ENCODE measurements at regions not wholly inside any gene's neighbourhood (a gene's known extent, or its start where the extent isn't known, plus 50 kb on each side); places are given as distances from the start of the nearest gene placed in this dataset.

GRCh38 chr14:71529848-71530247 is 402.4 kb upstream of the RGS6 start:
- Histone ChIP-seq H3K4me1 (ENCODE audit: control insufficient read depth, insufficient read depth, low read length) (no peaks in the 10 kb centered on the region), H3K36me3 (ENCODE audit: control insufficient read depth, insufficient read depth, low read length) (no peaks in the 10 kb centered on the region), H3K9me3 (ENCODE audit: control insufficient read depth, insufficient read depth, low read length) (no peaks in the 10 kb centered on the region), H3K4me3 (ENCODE audit: low read length) (no peak overlapping the region), H3K27me3 (ENCODE audit: control insufficient read depth, insufficient read depth, low read length) (no peaks in the 10 kb centered on the region), H3K27ac (ENCODE audit: low read length) (peak overlapping the region; percentile 31)
- no peaks in the 10 kb centered on the region for H3K27me3 Mint-ChIP-seq (ENCODE audit: low read depth in 2 of 2)
- peak overlapping the region; percentile 33 to 69 for H3K27ac Mint-ChIP-seq
- H3K9me3 Mint-ChIP-seq, result no peaks in the 10 kb centered on the region
- peak overlapping the region; percentile 40 for H3K4me3 Mint-ChIP-seq
- intact Hi-C loops (cut with micrococcal nuclease), result no loop called here
- TF ChIP-seq, protein P1, sequence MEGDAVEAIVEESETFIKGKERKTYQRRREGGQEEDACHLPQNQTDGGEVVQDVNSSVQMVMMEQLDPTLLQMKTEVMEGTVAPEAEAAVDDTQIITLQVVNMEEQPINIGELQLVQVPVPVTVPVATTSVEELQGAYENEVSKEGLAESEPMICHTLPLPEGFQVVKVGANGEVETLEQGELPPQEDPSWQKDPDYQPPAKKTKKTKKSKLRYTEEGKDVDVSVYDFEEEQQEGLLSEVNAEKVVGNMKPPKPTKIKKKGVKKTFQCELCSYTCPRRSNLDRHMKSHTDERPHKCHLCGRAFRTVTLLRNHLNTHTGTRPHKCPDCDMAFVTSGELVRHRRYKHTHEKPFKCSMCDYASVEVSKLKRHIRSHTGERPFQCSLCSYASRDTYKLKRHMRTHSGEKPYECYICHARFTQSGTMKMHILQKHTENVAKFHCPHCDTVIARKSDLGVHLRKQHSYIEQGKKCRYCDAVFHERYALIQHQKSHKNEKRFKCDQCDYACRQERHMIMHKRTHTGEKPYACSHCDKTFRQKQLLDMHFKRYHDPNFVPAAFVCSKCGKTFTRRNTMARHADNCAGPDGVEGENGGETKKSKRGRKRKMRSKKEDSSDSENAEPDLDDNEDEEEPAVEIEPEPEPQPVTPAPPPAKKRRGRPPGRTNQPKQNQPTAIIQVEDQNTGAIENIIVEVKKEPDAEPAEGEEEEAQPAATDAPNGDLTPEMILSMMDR (IDR thresholded peaks at IDR 0.05), result no peak
- H3K4me1 Mint-ChIP-seq, result no peaks in the 10 kb centered on the region
- no peak for DNase-seq
- no peaks in the 10 kb centered on the region for H3K36me3 Mint-ChIP-seq
- ATAC-seq, result peak; percentile 58 to 82 (median 77)
- 84% methylated on average over 4 of the region's 4 CpGs for WGBS (ENCODE audit: insufficient coverage)

- no peaks in the 10 kb centered on the region for H3K27me3 Mint-ChIP-seq (ENCODE audit: low read depth in 2 of 2)
- Histone ChIP-seq H3K27ac (ENCODE audit: low read length) (no peak overlapping the region), H3K4me3 (ENCODE audit: low read length) (no peak overlapping the region), H3K4me1 (ENCODE audit: control insufficient read depth, insufficient read depth, low read length) (no peaks in the 10 kb centered on the region), H3K36me3 (ENCODE audit: control insufficient read depth, insufficient read depth, low read length) (no peaks in the 10 kb centered on the region), H3K27me3 (ENCODE audit: control insufficient read depth, insufficient read depth, low read length) (no peaks in the 10 kb centered on the region), H3K9me3 (ENCODE audit: control insufficient read depth, insufficient read depth, low read length) (no peaks in the 10 kb centered on the region)
- no peak for ATAC-seq
- WGBS (ENCODE audit: insufficient coverage), result 99% methylated on average over 3 of the region's 4 CpGs
- no peak overlapping the region for H3K4me3 Mint-ChIP-seq
- no peaks in the 10 kb centered on the region for H3K4me1 Mint-ChIP-seq
- H3K36me3 Mint-ChIP-seq, result no peaks in the 10 kb centered on the region
- DNase-seq, result no peak
- TF ChIP-seq, protein P1 (IDR thresholded peaks at IDR 0.05), result no peak
- no peaks in the 10 kb centered on the region for H3K9me3 Mint-ChIP-seq
- intact Hi-C loops (cut with micrococcal nuclease), result no loop called here
- H3K27ac Mint-ChIP-seq, result no peak overlapping the region
Observed at GRCh38 chr14:71532344-71532743, 399.9 kb upstream of the RGS6 start.

- Mint-ChIP-seq H3K4me1 (no peaks in the 10 kb centered on the region), H3K27me3 (ENCODE audit: low read depth in 2 of 2) (no peaks in the 10 kb centered on the region)
- no CpG with 5 or more reads among the region's 3 CpGs for WGBS (ENCODE audit: insufficient coverage)
Observed at GRCh38 chr14:71532790-71533189, 399.4 kb upstream of the RGS6 start.

DNA sequence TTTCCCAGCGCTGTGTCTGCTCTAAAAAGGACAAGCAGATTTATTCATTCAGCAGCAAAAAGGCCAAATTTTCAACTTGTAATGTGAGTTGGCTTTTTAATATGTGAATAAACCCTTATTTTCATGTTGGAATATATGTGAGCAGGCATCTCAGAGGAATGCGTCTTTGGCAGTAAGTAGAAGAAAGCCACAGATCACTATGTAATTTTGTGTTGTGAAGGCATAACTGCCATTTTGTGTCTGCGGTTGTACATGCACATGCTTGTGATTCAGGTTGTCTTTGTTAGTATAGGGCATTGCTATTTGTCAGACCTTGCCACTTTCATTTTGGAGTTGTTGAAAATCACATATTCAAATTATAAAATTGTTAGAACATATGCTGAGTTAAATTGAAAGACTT is 398.8 kb upstream of the RGS6 start:
- 95% methylated on average over 3 of the region's 3 CpGs for WGBS (ENCODE audit: insufficient coverage)
- TF ChIP-seq, protein P1 (IDR thresholded peaks at IDR 0.05), result no peak
- Mint-ChIP-seq H3K9me3 (no peaks in the 10 kb centered on the region), H3K4me3 (no peak overlapping the region), H3K4me1 (peaks cover 0 to 4% of the 10 kb centered on the region in 2 donors), H3K27ac (no peak overlapping the region), H3K27me3 (ENCODE audit: low read depth in 2 of 2) (no peaks in the 10 kb centered on the region), H3K36me3 (no peaks in the 10 kb centered on the region)
- intact Hi-C loops (cut with micrococcal nuclease), result no loop called here
- Histone ChIP-seq H3K27me3 (ENCODE audit: control insufficient read depth, insufficient read depth, low read length) (no peaks in the 10 kb centered on the region), H3K9me3 (ENCODE audit: control insufficient read depth, insufficient read depth, low read length) (no peaks in the 10 kb centered on the region), H3K4me1 (ENCODE audit: control insufficient read depth, insufficient read depth, low read length) (no peaks in the 10 kb centered on the region), H3K36me3 (ENCODE audit: control insufficient read depth, insufficient read depth, low read length) (no peaks in the 10 kb centered on the region), H3K27ac (ENCODE audit: low read length) (no peak overlapping the region), H3K4me3 (ENCODE audit: low read length) (no peak overlapping the region)
- ATAC-seq (no peak), DNase-seq (no peak)

More at GRCh38 chr14:71532790-71533189, 399.4 kb upstream of the RGS6 start:
- DNase-seq (no peak), ATAC-seq (no peak)
- TF ChIP-seq, protein P1 (IDR thresholded peaks at IDR 0.05), result no peak
- Histone ChIP-seq H3K9me3 (ENCODE audit: control insufficient read depth, insufficient read depth, low read length) (no peaks in the 10 kb centered on the region), H3K27ac (ENCODE audit: low read length) (no peak overlapping the region), H3K27me3 (ENCODE audit: control insufficient read depth, insufficient read depth, low read length) (no peaks in the 10 kb centered on the region), H3K4me1 (ENCODE audit: control insufficient read depth, insufficient read depth, low read length) (no peaks in the 10 kb centered on the region), H3K4me3 (ENCODE audit: low read length) (no peak overlapping the region), H3K36me3 (ENCODE audit: control insufficient read depth, insufficient read depth, low read length) (no peaks in the 10 kb centered on the region)
- H3K4me3 Mint-ChIP-seq, result no peak overlapping the region
- intact Hi-C loops (cut with micrococcal nuclease), result no loop called here
- H3K9me3 Mint-ChIP-seq, result no peaks in the 10 kb centered on the region
- no peaks in the 10 kb centered on the region for H3K36me3 Mint-ChIP-seq
- H3K27ac Mint-ChIP-seq, result no peak overlapping the region
